ENCODE measurements at regions not wholly inside any gene's neighbourhood (a gene's known extent, or its start where the extent isn't known, plus 50 kb on each side); places are given as distances from the start of the nearest gene placed in this dataset.

- TF ChIP-seq CTCF (IDR thresholded peaks at IDR 0.05) (no peak), POLR2AphosphoS5 (IDR thresholded peaks at IDR 0.05) (no peak), POLR2A (IDR thresholded peaks at IDR 0.05) (no peak)
These were observed 632.9 kb upstream of the CADM1 start for GRCh38 chr11:116136987-116137674.

Data from gastroesophageal sphincter (tissue), 3 donors.